ENCODE measurements at regions not wholly inside any gene's neighbourhood (a gene's known extent, or its start where the extent isn't known, plus 50 kb on each side); places are given as distances from the start of the nearest gene placed in this dataset.
A peak's percentile ranks its signal among the peaks of the same experiment; 100 is the strongest.

GRCh38 chr4:182048871-182049270, 194.3 kb upstream of the TENM3 start:
- H3K4me1 ChIP-seq: no peaks in the 10 kb centered on the region
- TF ChIP-seq CTCF (IDR thresholded peaks at IDR 0.05; ENCODE audit: low read depth, low read length): no peak
- H3K36me3 ChIP-seq: no peaks in the 10 kb centered on the region
- no peak for DNase-seq
- H3K9me3 ChIP-seq: no peaks in the 10 kb centered on the region
- H3K27me3 ChIP-seq: no peaks in the 10 kb centered on the region
- no peak overlapping the region for H3K4me3 ChIP-seq (ENCODE audit: low read depth, low read length)

GRCh38 chr4:182056866-182057265, 186.3 kb upstream of the TENM3 start:
- H3K9me3 ChIP-seq: no peaks in the 10 kb centered on the region
- no peak for TF ChIP-seq CTCF (IDR thresholded peaks at IDR 0.05; ENCODE audit: low read depth, low read length)

GRCh38 chr4:182062458-182062857, 180.7 kb upstream of the TENM3 start:
- TF ChIP-seq CTCF (IDR thresholded peaks at IDR 0.05; ENCODE audit: low read depth, low read length): no peak
- no peak for DNase-seq
- Histone ChIP-seq H3K4me3 (ENCODE audit: low read depth, low read length) (no peak overlapping the region), H3K9me3 (no peaks in the 10 kb centered on the region), H3K36me3 (no peaks in the 10 kb centered on the region), H3K4me1 (peaks cover 6% of the 10 kb centered on the region; the same call in 1 of the 2 replicates), H3K27me3 (no peaks in the 10 kb centered on the region)

More at GRCh38 chr4:182056866-182057265, 186.3 kb upstream of the TENM3 start:
- no peaks in the 10 kb centered on the region for H3K27me3 ChIP-seq
- no peak overlapping the region for H3K4me3 ChIP-seq (ENCODE audit: low read depth, low read length)
- no peaks in the 10 kb centered on the region for H3K4me1 ChIP-seq
- no peak for DNase-seq
- H3K36me3 ChIP-seq: no peaks in the 10 kb centered on the region

GRCh38 chr4:182062936-182063335, 180.3 kb upstream of the TENM3 start:
- no peak for DNase-seq
- H3K27me3 ChIP-seq: no peaks in the 10 kb centered on the region
- H3K4me1 ChIP-seq: peaks cover 6% of the 10 kb centered on the region
- no peaks in the 10 kb centered on the region for H3K9me3 ChIP-seq
- TF ChIP-seq CTCF (IDR thresholded peaks at IDR 0.05; ENCODE audit: low read depth, low read length): no peak
- no peaks in the 10 kb centered on the region for H3K36me3 ChIP-seq
- H3K4me3 ChIP-seq (ENCODE audit: low read depth, low read length): no peak overlapping the region

- H3K27me3 ChIP-seq: no peaks in the 10 kb centered on the region
- H3K4me3 ChIP-seq (ENCODE audit: low read depth, low read length): no peak overlapping the region
- no peak for TF ChIP-seq CTCF (IDR thresholded peaks at IDR 0.05; ENCODE audit: low read depth, low read length)
- H3K36me3 ChIP-seq: no peaks in the 10 kb centered on the region
- no peaks in the 10 kb centered on the region for H3K9me3 ChIP-seq
- peaks cover 6% of the 10 kb centered on the region for H3K4me1 ChIP-seq
- DNase-seq: no peak
These were observed 179.6 kb upstream of the TENM3 start for GRCh38 chr4:182063651-182064050.

- Histone ChIP-seq H3K9me3 (no peaks in the 10 kb centered on the region), H3K4me1 (peaks cover 6% of the 10 kb centered on the region), H3K4me3 (ENCODE audit: low read depth, low read length) (no peak overlapping the region), H3K27me3 (no peaks in the 10 kb centered on the region), H3K36me3 (no peaks in the 10 kb centered on the region)
- TF ChIP-seq CTCF (IDR thresholded peaks at IDR 0.05; ENCODE audit: low read depth, low read length): no peak
- peak; percentile 34 for DNase-seq
These were observed 177.9 kb upstream of the TENM3 start for GRCh38 chr4:182065255-182065654.
